ENCODE measurements at regions not wholly inside any gene's neighbourhood (a gene's known extent, or its start where the extent isn't known, plus 50 kb on each side); places are given as distances from the start of the nearest gene placed in this dataset.

DNA sequence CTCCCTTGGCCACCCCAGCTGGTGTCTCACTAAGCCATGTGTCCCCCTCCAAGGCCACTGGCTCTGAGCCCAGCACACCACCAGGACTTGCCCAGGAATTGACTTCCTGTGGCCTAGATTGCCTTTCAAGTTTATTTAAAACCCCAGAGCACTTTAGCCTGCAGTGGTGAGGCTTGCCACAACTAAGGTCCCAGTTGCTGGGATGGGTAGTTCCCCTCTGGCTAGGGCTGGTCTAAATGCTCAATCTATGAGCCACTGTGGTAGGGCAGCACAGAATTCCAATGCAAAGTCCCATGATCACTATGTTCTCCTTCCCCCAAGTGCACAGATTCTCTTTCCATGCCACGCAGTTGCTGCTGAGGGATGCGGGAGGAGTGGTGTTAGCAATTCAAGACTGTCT, 61.1 kb upstream of the HCCS start:
- H3K27me3 ChIP-seq (ENCODE audit: control insufficient read depth in 3 of 3, insufficient read depth in 3 of 3, low read length in 3 of 3), result no peaks in the 10 kb centered on the region
- H3K27ac ChIP-seq (ENCODE audit: low read depth in 1 of 3, low read length in 2 of 3), result no peak overlapping the region
- H3K4me1 ChIP-seq (ENCODE audit: control insufficient read depth in 3 of 3, insufficient read depth in 2 of 3, low read depth in 1 of 3, low read length in 2 of 3), result no peaks in the 10 kb centered on the region
- DNase-seq (no peak), FAIRE-seq (no peak)
- no peaks in the 10 kb centered on the region for H3K36me3 ChIP-seq (ENCODE audit: control insufficient read depth in 3 of 3, insufficient read depth in 2 of 3, low read depth in 1 of 3, low read length in 3 of 3)
- 78 to 100% (median 97%) methylated on average over 2 of the region's 2 CpGs for WGBS, 3 donors
- no peaks in the 10 kb centered on the region for H3K9me3 ChIP-seq (ENCODE audit: control insufficient read depth in 2 of 2, insufficient read depth in 1 of 2, low read depth in 1 of 2, low read length in 1 of 2)
- H3K4me3 ChIP-seq (ENCODE audit: low read depth in 1 of 3, low read length in 3 of 3), result no peak overlapping the region

DNA sequence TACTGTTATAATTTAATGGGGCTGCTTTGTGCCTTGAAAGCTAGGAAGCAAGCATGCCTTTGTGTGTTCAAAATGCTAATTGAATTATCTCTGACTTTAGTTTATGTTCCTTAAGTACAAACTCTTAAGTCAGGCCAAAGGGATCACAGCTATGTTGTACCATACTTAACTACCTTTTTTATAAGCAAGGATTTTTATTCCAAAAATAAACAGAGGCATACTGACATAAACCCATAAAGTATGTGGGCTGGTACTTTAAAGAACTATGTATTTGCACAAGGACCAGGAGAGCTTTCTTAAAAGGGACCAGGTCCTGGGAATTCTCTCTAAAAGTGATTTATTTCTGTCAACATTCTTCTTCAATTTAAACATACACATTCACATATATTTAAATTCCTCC, 57.8 kb upstream of the HCCS start:
- no peak for DNase-seq
- Histone ChIP-seq H3K4me3 (ENCODE audit: low read depth in 1 of 3, low read length in 3 of 3) (no peak overlapping the region), H3K9me3 (ENCODE audit: control insufficient read depth in 2 of 2, insufficient read depth in 1 of 2, low read depth in 1 of 2, low read length in 1 of 2) (no peaks in the 10 kb centered on the region), H3K36me3 (ENCODE audit: control insufficient read depth in 3 of 3, insufficient read depth in 2 of 3, low read depth in 1 of 3, low read length in 3 of 3) (no peaks in the 10 kb centered on the region), H3K27me3 (ENCODE audit: control insufficient read depth in 3 of 3, insufficient read depth in 3 of 3, low read length in 3 of 3) (no peaks in the 10 kb centered on the region), H3K27ac (ENCODE audit: low read depth in 1 of 3, low read length in 2 of 3) (no peak overlapping the region), H3K4me1 (ENCODE audit: control insufficient read depth in 3 of 3, insufficient read depth in 2 of 3, low read depth in 1 of 3, low read length in 2 of 3) (no peaks in the 10 kb centered on the region)
- FAIRE-seq, result no peak

DNA sequence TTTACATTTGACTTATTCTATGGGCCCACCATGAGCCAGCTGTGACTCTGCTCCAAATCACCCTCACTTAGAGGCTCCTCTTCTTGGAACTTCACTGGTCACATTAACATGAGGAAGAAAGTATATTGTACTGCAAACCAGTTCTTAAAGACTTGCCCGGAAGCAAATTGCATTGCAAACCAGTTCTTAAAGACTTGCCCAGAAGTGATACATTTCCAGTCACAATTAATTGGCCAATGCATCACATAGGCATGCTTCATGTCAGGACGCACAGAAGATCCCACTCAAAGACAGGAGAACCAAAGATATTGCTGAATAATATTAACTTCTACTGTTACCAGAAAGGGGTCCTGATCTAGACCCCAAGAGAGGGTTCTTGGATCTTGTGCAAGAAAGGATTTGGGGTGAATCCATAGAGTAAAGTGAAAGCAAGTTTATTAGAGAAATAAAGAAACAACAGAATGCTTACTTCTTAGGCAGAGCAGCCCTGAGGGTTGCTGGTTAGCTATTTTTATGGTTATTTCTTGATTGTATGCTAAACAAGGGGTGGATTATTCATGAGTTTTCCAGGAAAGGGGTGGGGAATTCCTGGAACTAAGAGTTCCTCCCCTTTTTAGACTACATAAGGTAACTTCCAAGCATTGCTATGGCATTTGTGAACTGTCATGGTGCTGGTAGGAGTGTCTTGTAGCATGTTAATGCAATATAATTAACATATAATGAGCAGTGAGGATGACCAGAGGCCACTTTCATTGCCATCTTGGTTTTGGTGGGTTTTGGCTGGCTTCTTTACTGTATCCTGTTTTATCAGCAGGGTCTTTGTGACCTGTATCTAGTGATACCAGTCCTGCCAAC, 54.6 kb upstream of the HCCS start:
- no peak for FAIRE-seq
- Histone ChIP-seq H3K9me3 (ENCODE audit: control insufficient read depth in 2 of 2, insufficient read depth in 1 of 2, low read depth in 1 of 2, low read length in 1 of 2) (no peaks in the 10 kb centered on the region), H3K27ac (ENCODE audit: low read depth in 1 of 3, low read length in 2 of 3) (no peak overlapping the region)

DNA sequence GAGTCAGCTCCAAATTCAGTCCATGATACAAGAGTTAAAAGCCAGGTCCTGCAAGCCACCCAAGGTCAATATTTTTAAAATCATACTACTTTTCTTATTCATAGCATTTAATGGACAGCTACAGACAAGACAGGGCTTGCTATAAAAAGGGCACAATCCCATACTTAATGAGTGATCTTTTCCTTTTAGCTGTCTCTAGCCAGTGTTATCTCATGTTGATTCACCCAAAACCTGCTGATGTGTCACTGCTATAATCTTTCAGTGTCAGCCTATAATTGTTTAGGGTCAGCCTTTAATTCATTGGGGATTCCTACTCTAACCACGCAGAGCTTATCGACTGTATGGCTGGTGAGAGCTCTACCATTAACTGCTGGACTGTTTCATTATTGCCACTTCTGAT, 51.2 kb upstream of the HCCS start:
- 84 to 97% (median 96%) methylated on average over 2 of the region's 2 CpGs for WGBS, 3 donors
- Histone ChIP-seq H3K9me3 (ENCODE audit: control insufficient read depth in 2 of 2, insufficient read depth in 1 of 2, low read depth in 1 of 2, low read length in 1 of 2) (no peaks in the 10 kb centered on the region), H3K27me3 (ENCODE audit: control insufficient read depth in 3 of 3, insufficient read depth in 3 of 3, low read length in 3 of 3) (no peaks in the 10 kb centered on the region), H3K4me3 (ENCODE audit: low read depth in 1 of 3, low read length in 3 of 3) (no peak overlapping the region), H3K27ac (ENCODE audit: low read depth in 1 of 3, low read length in 2 of 3) (no peak overlapping the region), H3K36me3 (ENCODE audit: control insufficient read depth in 3 of 3, insufficient read depth in 2 of 3, low read depth in 1 of 3, low read length in 3 of 3) (no peaks in the 10 kb centered on the region), H3K4me1 (ENCODE audit: control insufficient read depth in 3 of 3, insufficient read depth in 2 of 3, low read depth in 1 of 3, low read length in 2 of 3) (no peaks in the 10 kb centered on the region)
- FAIRE-seq, result no peak
- no peak for DNase-seq

More for the DNA sequence above, 54.6 kb upstream of the HCCS start:
- no peaks in the 10 kb centered on the region for H3K4me1 ChIP-seq (ENCODE audit: control insufficient read depth in 3 of 3, insufficient read depth in 2 of 3, low read depth in 1 of 3, low read length in 2 of 3)
- no peaks in the 10 kb centered on the region for H3K36me3 ChIP-seq (ENCODE audit: control insufficient read depth in 3 of 3, insufficient read depth in 2 of 3, low read depth in 1 of 3, low read length in 3 of 3)
- WGBS, 3 donors, result 85 to 98% (median 93%) methylated on average over 2 of the region's 2 CpGs
- DNase-seq, result no peak
- H3K27me3 ChIP-seq (ENCODE audit: control insufficient read depth in 3 of 3, insufficient read depth in 3 of 3, low read length in 3 of 3), result no peaks in the 10 kb centered on the region
- no peak overlapping the region for H3K4me3 ChIP-seq (ENCODE audit: low read depth in 1 of 3, low read length in 3 of 3)

Data from small intestine (tissue), 7 donors.